ENCODE measurements at regions not wholly inside any gene's neighbourhood (a gene's known extent, or its start where the extent isn't known, plus 50 kb on each side); places are given as distances from the start of the nearest gene placed in this dataset.

DNA sequence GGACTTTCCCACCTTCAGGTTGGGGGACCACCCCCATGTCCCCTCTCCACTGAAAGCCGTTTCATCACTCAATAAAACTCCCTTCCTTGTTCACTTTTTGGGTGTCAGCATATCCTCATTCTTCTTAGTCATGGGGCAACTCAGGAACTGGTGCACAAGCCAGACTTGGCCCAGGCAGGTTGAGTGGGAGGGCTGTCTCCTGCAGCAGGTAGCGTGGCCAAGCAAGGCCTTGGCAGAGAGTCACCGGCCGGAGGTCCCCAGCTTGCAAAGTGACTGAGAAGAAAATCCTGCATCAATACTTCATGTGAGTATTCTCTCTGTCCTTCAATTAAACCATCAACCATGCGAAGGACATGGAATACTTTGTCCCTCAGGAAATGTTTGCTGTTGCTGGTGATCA, 148.9 kb downstream of the RHOU start:
- TF ChIP-seq ZNF274 (IDR thresholded peaks at IDR 0.05; ENCODE audit: low read depth, low read length) (no peak), SUZ12 (IDR thresholded peaks at IDR 0.05; ENCODE audit: extremely low read depth, insufficient read depth, insufficient read length) (no peak)

Measured in NT2/D1 (cell line).